T-helper 1 cell treated with Interleukin-12 subunit alpha and Interleukin-12 subunit beta and Interleukin-4 antibody, amounts not matched to agents 30 μg/mL and 1 μg/mL, for 36 hours (primary cell): ENCODE measurements at regions not wholly inside any gene's neighbourhood (a gene's known extent, or its start where the extent isn't known, plus 50 kb on each side); places are given as distances from the start of the nearest gene placed in this dataset.
"Not testable (repeated sequence)": the region's sequence is repeated elsewhere in the genome, so short reads cannot be mapped to it uniquely, and the experiment has no call there.

Source experiments
- H3K27ac Mint-ChIP-seq: one replicate; pipeline ENCODE4 v1.8.0; 2021; ENCODE audit warnings: mild to moderate bottlenecking, mixed read lengths
- H3K27me3 Mint-ChIP-seq: one replicate; pipeline ENCODE4 v1.8.0; 2021; ENCODE audit warnings: low read depth, mixed read lengths
- H3K36me3 Mint-ChIP-seq: one replicate; pipeline ENCODE4 v1.8.0; 2021; ENCODE audit warnings: low read depth, mixed read lengths
- H3K4me1 Mint-ChIP-seq: one replicate; pipeline ENCODE4 v1.8.0; 2021; ENCODE audit warnings: low read depth, mixed read lengths
- H3K4me3 Mint-ChIP-seq: one replicate; pipeline ENCODE4 v1.8.0; 2021; ENCODE audit warnings: mild to moderate bottlenecking, moderate library complexity, mixed read lengths
- H3K9me3 Mint-ChIP-seq: one replicate; pipeline ENCODE4 v1.8.0; 2021; ENCODE audit warnings: mixed read lengths

DNA sequence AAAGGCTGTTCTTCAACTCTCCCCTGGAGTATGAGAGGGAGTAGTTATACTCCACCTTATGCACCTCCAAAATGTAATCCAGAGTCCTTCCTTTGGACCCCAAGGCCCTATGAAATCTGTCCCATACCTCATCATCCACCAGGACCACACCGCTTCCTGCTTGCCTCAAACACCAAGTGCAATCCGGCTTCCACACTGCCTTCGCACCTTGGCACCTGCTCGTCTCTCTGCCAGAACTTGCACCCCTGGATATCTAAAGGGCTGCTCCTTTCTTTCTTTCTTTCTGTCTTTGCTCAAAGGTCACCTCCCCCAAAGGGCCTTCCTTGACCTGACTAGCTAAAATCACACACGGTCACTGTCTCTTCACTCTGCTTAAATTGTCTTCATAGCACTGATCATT is 63.9 kb upstream of the SHB start:
- no peaks in the 10 kb centered on the region for H3K4me1 Mint-ChIP-seq
- H3K36me3 Mint-ChIP-seq: no peaks in the 10 kb centered on the region
- no peaks in the 10 kb centered on the region for H3K9me3 Mint-ChIP-seq
- no peak overlapping the region for H3K4me3 Mint-ChIP-seq
- no peak overlapping the region for H3K27ac Mint-ChIP-seq
- H3K27me3 Mint-ChIP-seq: peaks cover 5% of the 10 kb centered on the region

DNA sequence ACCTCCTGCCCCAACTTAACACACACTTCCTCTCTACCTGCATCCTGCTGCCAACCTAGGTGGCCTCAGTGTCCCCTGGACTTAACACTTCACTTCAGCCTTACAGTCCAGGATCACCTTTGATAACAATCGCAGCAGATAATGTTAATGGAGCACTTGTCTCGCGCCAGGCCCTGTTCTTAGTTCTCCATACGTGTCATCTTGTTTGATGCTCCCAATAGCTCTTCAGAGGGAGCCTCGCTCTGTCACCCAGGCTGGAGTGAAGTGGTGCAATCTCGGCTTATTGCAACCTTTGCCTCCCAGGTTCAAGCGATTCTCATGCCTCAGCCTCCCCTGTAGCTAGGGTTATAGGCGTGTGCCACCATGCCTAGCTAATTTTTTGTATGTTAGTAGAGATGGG is 62.7 kb upstream of the SHB start:
- H3K27me3 Mint-ChIP-seq: no peaks in the 10 kb centered on the region
- H3K27ac Mint-ChIP-seq: no peak overlapping the region
- no peak overlapping the region for H3K4me3 Mint-ChIP-seq
- no peaks in the 10 kb centered on the region for H3K4me1 Mint-ChIP-seq
- no peaks in the 10 kb centered on the region for H3K9me3 Mint-ChIP-seq
- no peaks in the 10 kb centered on the region for H3K36me3 Mint-ChIP-seq

DNA sequence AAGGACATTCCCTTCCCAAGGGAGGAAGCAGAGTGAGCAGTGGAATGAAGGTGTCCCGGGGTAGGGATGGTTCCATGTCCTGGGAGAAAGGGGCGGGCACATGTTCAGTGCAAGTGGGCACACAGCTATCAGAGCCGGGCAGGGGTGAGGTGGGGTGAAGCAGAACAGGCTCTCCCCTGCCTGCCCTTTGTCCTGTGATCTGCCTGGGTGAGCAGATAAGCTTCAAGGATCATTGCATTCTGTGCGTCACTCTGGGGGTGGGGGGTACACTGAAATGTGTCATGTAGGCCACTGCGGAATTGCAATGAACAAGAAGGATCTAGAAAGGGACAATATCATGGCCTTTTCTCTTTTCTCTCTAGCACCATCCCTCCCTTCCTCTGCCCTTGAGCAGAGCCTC is 61.7 kb upstream of the SHB start:
- Mint-ChIP-seq H3K36me3 (no peaks in the 10 kb centered on the region), H3K4me3 (no peak overlapping the region), H3K27me3 (no peaks in the 10 kb centered on the region), H3K27ac (no peak overlapping the region), H3K4me1 (no peaks in the 10 kb centered on the region), H3K9me3 (no peaks in the 10 kb centered on the region)

DNA sequence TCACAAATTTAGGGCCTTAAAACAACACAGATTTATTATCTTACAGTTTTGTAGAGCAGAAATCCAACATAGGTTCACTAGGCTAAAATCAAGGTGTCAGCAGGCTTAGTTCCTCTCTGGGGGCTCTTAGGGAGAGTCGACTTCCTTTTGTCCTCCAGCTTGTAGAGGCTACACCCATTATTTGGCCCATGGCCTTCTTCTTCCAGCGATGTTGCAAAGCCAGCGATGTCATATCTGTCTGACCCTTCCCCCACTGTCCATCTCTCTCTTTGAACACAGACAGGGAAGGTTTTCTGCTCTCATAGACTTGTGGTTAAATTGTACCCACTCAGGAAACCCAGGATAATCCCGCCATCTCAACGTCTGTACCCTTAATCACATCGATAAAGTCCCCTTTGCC is 60.3 kb upstream of the SHB start:
- Mint-ChIP-seq H3K27me3 (no peaks in the 10 kb centered on the region), H3K36me3 (no peaks in the 10 kb centered on the region), H3K9me3 (no peaks in the 10 kb centered on the region), H3K4me1 (no peaks in the 10 kb centered on the region), H3K4me3 (no peak overlapping the region), H3K27ac (no peak overlapping the region)

DNA sequence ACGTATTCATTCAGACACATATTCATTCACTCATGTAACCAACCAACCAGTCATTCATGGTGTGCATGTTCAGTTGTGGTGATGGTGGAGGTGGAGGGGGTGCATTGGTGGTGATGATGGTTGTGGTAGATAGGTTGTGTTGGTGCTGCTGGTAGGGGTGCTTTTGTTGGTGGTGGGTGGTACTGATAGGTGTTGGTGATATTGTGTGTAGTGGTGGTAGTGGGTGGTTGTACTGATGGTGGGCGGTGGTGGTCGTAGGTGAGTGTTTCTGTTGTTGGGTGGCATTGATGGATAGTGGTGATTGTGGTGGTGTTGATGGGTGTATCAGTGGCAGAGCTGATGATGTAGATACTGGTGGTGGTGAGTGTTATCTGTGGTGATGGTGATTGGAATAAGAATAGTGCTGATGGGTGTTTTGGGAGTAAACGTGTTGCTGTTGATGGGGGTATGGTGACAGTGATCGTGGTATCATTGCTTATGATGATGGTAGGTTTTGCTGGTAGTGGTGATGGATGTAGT is 59.8 kb upstream of the SHB start:
- no peaks in the 10 kb centered on the region for H3K9me3 Mint-ChIP-seq
- no peak overlapping the region for H3K4me3 Mint-ChIP-seq
- H3K4me1 Mint-ChIP-seq: no peaks in the 10 kb centered on the region
- H3K27ac Mint-ChIP-seq: no peak overlapping the region
- no peaks in the 10 kb centered on the region for H3K27me3 Mint-ChIP-seq
- H3K36me3 Mint-ChIP-seq: no peaks in the 10 kb centered on the region

DNA sequence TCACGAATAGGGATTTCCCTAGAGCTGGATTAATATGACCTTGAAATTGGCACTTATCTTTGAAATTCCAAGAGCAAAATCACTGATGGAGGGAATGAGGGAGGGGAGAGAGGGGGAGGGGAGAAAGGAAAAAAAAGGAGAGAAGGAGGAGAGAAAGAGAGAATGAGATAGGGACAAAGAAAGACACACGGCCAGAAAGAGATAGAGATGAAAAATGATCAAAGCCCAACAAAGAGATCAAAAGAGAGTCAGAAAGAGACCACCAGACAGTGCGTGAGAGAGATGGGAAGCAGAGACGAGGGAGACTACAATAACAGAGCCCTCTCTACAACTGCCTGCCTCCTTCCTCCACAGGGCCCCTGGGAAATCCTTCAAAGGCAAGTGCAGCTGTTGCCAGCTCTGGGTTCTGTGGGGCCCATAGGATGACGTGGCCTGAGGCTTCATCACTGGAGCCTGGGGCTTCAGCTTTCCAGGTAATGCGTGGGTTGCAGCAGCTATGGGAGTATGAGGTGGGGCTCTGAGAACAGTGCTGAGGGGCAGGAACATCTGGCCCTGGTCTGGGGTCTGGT is 58.3 kb upstream of the SHB start:
- Mint-ChIP-seq H3K4me1 (no peaks in the 10 kb centered on the region), H3K27ac (no peak overlapping the region), H3K4me3 (no peak overlapping the region), H3K36me3 (no peaks in the 10 kb centered on the region), H3K27me3 (no peaks in the 10 kb centered on the region), H3K9me3 (no peaks in the 10 kb centered on the region)

DNA sequence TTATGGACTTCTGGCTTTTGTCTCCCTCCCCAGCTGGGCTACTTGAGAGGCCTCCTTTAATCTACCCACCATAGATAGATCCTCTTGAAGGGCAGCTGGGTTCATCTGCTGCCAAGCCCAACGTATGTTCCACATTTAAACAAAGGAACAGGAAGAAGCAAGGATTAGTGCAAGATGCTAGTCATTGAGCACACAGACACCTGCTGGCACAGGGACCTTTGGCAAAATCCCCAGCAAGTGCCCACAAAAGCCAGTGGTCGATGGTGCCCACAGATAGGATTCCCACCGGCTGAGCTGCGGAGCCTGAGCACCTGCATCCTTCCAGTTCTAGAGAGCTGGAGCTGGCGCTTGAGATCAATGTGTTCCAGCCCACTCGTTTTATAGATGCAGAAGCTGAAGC is 57.7 kb upstream of the SHB start:
- H3K27ac Mint-ChIP-seq: no peak overlapping the region
- no peaks in the 10 kb centered on the region for H3K4me1 Mint-ChIP-seq
- no peaks in the 10 kb centered on the region for H3K27me3 Mint-ChIP-seq
- H3K36me3 Mint-ChIP-seq: no peaks in the 10 kb centered on the region
- no peak overlapping the region for H3K4me3 Mint-ChIP-seq
- no peaks in the 10 kb centered on the region for H3K9me3 Mint-ChIP-seq

DNA sequence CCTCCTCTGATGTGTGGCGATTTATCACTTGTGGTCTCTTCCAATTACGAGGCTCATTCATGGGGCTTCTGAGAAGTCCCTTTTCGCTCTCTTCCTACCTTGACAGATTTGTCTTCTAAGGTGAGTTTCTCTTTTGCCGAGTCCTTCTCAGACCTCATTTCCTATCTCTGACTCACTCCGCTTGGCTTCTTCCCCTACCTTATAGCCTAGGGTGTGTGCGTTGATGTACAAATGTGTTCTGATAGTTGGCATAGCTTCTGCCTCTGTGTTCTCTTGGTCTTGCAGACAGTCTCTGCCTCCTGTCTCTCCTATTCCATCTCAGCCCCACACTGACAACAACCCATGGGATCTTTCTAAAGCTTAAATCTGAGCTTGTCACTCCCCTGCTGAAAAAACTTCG is 56.9 kb upstream of the SHB start:
- Mint-ChIP-seq H3K9me3 (no peaks in the 10 kb centered on the region), H3K4me1 (no peaks in the 10 kb centered on the region), H3K36me3 (no peaks in the 10 kb centered on the region), H3K4me3 (no peak overlapping the region), H3K27ac (no peak overlapping the region), H3K27me3 (no peaks in the 10 kb centered on the region)

DNA sequence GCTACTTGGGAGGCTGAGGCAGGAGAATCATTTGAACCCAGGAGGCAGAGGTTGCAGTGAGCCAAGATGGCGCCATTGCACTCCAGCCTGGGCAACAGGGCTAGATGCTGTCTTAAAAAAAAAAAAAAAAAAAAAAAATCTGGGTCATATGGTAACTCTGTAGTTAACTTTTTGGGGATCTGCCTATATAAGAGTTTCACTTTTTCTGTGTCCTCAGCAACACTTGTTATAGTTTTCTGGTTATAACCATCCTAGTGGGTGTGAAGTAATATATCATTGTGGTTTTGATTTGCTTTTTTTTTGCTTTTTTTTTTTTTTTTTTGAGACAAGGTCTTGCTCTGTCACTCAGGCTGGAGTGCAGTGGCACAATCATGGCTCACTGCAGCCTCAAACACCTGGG is 54.3 kb upstream of the SHB start:
- H3K27me3 Mint-ChIP-seq, H3K9me3 Mint-ChIP-seq, H3K4me1 Mint-ChIP-seq, H3K36me3 Mint-ChIP-seq, H3K4me3 Mint-ChIP-seq, H3K27ac Mint-ChIP-seq: not testable (repeated sequence)

DNA sequence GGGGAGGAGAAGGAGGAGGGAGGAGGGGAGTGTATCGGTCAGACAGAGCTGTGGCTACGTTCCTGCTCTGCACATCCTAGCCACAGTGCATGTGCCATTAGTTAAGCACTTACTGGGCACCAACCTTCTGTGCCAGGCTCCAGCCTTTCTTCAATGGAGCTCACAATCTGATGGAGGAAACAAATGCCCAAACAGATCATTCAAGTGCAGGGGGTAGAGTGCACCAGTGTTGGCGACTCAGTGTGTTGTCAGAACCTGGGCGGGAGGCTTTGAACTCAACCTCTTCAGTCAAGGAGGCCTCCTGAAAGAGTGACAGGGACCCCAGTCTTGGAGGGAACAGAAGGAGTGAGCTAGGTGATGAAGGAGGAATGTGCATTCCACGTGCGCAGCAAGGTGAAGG is 51.9 kb upstream of the SHB start:
- H3K4me1 Mint-ChIP-seq: no peaks in the 10 kb centered on the region
- H3K36me3 Mint-ChIP-seq: no peaks in the 10 kb centered on the region
- H3K27me3 Mint-ChIP-seq: no peaks in the 10 kb centered on the region
- no peak overlapping the region for H3K27ac Mint-ChIP-seq
- no peaks in the 10 kb centered on the region for H3K9me3 Mint-ChIP-seq
- no peak overlapping the region for H3K4me3 Mint-ChIP-seq

DNA sequence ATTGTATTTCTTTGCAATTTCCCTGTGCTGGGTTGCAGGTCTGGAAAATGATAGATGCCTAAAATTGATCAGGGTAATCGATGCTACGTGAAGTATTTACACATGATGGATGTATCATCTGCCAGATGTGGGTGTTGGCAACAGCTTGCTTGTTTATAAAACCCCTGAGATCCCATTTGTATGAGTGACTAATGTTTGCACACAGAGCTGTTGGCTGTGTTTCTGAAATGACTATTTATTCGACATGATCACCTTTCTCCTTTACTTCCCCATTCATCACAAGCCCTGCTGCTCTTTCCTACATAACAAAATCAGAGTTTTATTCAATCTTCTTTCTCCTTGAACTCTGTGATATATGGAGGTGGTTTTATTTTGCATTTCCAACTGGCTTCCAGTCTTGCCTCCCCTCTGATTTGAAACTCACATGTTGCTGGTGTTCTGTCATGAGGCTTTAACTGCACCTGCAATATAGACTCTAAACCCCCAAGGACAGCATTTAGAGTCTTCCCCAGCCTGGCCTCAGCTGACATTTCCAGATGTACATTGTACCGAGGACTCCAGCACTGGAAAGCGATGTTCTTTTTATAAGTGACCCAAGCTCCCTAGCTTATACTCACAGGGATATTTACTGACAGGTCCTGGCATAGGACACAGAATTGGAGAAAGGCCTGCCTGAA is 50.7 kb upstream of the SHB start:
- no peak overlapping the region for H3K4me3 Mint-ChIP-seq
- no peak overlapping the region for H3K27ac Mint-ChIP-seq
- no peaks in the 10 kb centered on the region for H3K9me3 Mint-ChIP-seq
- no peaks in the 10 kb centered on the region for H3K27me3 Mint-ChIP-seq
- H3K4me1 Mint-ChIP-seq: no peaks in the 10 kb centered on the region
- H3K36me3 Mint-ChIP-seq: no peaks in the 10 kb centered on the region

DNA sequence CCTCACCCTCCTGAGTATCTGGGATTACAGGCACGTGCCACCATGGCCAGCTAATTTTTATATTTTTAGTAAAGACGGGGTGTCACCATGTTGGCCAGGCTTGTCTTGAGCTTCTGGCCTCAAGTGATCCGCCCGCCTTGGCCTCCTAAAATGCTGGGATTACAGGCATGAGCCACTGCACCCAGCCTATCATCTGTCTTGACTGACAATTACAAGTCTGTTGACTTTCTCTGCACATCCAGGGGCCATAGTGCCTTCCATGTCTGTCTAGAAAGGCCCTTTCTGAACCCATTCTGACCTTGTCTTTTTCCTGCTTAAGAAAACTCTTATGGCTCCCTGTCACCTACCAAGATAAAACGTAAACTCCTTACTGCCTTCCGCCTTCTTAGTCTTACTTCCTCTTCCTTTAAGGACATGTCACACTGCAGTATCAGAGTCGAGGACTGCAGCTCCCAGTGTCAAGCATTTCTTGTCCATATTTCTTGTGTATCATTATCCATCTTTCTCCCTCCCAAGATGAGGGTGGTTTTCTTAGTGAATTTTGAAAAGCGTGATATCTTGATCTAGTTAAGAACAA is 49.9 kb upstream of the SHB start:
- Mint-ChIP-seq H3K36me3 (no peaks in the 10 kb centered on the region), H3K9me3 (no peaks in the 10 kb centered on the region), H3K4me1 (no peaks in the 10 kb centered on the region), H3K27ac (no peak overlapping the region), H3K4me3 (no peak overlapping the region), H3K27me3 (no peaks in the 10 kb centered on the region)
